22Rv1 (cell line): ENCODE measurements at regions not wholly inside any gene's neighbourhood (a gene's known extent, or its start where the extent isn't known, plus 50 kb on each side); places are given as distances from the start of the nearest gene placed in this dataset.

Experiments
- ZFX ChIP-seq: fragments of 450-650 bp; IDR thresholded peaks from 2 replicates; pipeline ENCODE4 v1.6.1; 2017; ENCODE audit warnings: antibody characterized with exemption, borderline replicate concordance
- TF ChIP-seq, protein P1 (sequence below): fragments of 450-650 bp; IDR thresholded peaks from 2 replicates; pipeline ENCODE4 v1.5.1; 2017; ENCODE audit warnings: mild to moderate bottlenecking

GRCh38 chr3:33991673-33992072, 193.2 kb downstream of the PDCD6IP start:
- TF ChIP-seq, protein P1, sequence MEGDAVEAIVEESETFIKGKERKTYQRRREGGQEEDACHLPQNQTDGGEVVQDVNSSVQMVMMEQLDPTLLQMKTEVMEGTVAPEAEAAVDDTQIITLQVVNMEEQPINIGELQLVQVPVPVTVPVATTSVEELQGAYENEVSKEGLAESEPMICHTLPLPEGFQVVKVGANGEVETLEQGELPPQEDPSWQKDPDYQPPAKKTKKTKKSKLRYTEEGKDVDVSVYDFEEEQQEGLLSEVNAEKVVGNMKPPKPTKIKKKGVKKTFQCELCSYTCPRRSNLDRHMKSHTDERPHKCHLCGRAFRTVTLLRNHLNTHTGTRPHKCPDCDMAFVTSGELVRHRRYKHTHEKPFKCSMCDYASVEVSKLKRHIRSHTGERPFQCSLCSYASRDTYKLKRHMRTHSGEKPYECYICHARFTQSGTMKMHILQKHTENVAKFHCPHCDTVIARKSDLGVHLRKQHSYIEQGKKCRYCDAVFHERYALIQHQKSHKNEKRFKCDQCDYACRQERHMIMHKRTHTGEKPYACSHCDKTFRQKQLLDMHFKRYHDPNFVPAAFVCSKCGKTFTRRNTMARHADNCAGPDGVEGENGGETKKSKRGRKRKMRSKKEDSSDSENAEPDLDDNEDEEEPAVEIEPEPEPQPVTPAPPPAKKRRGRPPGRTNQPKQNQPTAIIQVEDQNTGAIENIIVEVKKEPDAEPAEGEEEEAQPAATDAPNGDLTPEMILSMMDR = no peak
- TF ChIP-seq ZFX = no peak
